Hepatocyte (in vitro differentiated cells): ENCODE measurements at regions not wholly inside any gene's neighbourhood (a gene's known extent, or its start where the extent isn't known, plus 50 kb on each side); places are given as distances from the start of the nearest gene placed in this dataset.

ENCODE experiments used
- CTCF ChIP-seq: fragments of 200-600 bp; sonication (generic); IDR thresholded peaks from 2 replicates; pipeline ENCODE4 v1.5.1; 2016; ENCODE audit warnings: antibody characterized with exemption, mild to moderate bottlenecking; ENCODE audit not compliant: poor library complexity
- EZH2 ChIP-seq: fragments of 200-600 bp; sonication (generic); IDR thresholded peaks from 2 replicates; pipeline ENCODE4 v1.6.1; 2016; ENCODE audit warnings: antibody characterized with exemption, mild to moderate bottlenecking, borderline replicate concordance

- TF ChIP-seq CTCF: no peak
- TF ChIP-seq EZH2: no peak
These were observed 507.6 kb downstream of the NPHP4 start for GRCh38 chr1:5484451-5485165.
